ENCODE measurements at regions not wholly inside any gene's neighbourhood (a gene's known extent, or its start where the extent isn't known, plus 50 kb on each side); places are given as distances from the start of the nearest gene placed in this dataset.

DNA sequence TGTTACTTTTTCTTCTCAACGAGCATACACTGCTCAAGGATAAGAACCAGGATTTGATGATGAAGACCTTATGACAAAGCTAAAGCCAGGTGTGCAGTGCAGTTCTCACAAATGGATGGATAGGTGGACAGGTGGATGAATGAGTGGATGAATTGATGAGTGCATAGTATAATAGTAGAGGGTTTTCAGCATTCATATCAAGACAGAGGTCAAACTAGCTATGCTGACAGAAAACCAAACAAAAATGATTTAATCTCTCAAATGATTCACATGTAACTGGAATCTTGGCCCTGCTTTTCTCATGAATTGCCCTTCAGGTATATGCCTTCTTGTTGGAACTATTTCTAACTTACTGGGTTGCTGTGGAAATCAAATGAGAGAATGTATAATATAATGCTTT is 240.9 kb downstream of the BCAT1 start:
- FAIRE-seq (no peak), ATAC-seq (no peak), DNase-seq (ENCODE audit: low read depth in 1 of 2, low spot score in 1 of 2) (no peak)
- ChIA-PET CTCF (no interaction called here), POLR2A (no interaction called here)
- TF ChIP-seq ZSCAN20 (CRISPR knock-in tag; IDR thresholded peaks at IDR 0.05) = no peak
- TF ChIP-seq, protein P1, sequence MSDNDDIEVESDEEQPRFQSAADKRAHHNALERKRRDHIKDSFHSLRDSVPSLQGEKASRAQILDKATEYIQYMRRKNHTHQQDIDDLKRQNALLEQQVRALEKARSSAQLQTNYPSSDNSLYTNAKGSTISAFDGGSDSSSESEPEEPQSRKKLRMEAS (IDR thresholded peaks at IDR 0.05) = no peak
- TF ChIP-seq MYC (IDR thresholded peaks at IDR 0.05; ENCODE audit: borderline replicate concordance, low read length) = no peak
- TF ChIP-seq, protein P2, sequence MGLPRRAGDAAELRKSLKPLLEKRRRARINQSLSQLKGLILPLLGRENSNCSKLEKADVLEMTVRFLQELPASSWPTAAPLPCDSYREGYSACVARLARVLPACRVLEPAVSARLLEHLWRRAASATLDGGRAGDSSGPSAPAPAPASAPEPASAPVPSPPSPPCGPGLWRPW (IDR thresholded peaks at IDR 0.05) = no peak
- TF ChIP-seq, protein P3, sequence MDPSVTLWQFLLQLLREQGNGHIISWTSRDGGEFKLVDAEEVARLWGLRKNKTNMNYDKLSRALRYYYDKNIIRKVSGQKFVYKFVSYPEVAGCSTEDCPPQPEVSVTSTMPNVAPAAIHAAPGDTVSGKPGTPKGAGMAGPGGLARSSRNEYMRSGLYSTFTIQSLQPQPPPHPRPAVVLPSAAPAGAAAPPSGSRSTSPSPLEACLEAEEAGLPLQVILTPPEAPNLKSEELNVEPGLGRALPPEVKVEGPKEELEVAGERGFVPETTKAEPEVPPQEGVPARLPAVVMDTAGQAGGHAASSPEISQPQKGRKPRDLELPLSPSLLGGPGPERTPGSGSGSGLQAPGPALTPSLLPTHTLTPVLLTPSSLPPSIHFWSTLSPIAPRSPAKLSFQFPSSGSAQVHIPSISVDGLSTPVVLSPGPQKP (IDR thresholded peaks at IDR 0.05; ENCODE audit: low read depth, low read length) = no peak
- TF ChIP-seq RAD21 (conservative IDR thresholded peaks at IDR 0.05 in 1 of 2, IDR thresholded peaks at IDR 0.05 in 1 of 2) = no peak
- TF ChIP-seq FOXS1 (CRISPR knock-in tag; IDR thresholded peaks at IDR 0.05) = no peak
- TF ChIP-seq KDM5A (IDR thresholded peaks at IDR 0.05) = no peak
- TF ChIP-seq JUNB (IDR thresholded peaks at IDR 0.05) = no peak
- TF ChIP-seq, protein P4, sequence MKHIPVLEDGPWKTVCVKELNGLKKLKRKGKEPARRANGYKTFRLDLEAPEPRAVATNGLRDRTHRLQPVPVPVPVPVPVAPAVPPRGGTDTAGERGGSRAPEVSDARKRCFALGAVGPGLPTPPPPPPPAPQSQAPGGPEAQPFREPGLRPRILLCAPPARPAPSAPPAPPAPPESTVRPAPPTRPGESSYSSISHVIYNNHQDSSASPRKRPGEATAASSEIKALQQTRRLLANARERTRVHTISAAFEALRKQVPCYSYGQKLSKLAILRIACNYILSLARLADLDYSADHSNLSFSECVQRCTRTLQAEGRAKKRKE (CRISPR knock-in tag; IDR thresholded peaks at IDR 0.05; ENCODE audit: low read depth) = no peak
- TF ChIP-seq HOXA7 (CRISPR knock-in tag; IDR thresholded peaks at IDR 0.05) = no peak
- TF ChIP-seq FOSB (CRISPR knock-in tag; IDR thresholded peaks at IDR 0.05) = no peak
- TF ChIP-seq, protein P5, sequence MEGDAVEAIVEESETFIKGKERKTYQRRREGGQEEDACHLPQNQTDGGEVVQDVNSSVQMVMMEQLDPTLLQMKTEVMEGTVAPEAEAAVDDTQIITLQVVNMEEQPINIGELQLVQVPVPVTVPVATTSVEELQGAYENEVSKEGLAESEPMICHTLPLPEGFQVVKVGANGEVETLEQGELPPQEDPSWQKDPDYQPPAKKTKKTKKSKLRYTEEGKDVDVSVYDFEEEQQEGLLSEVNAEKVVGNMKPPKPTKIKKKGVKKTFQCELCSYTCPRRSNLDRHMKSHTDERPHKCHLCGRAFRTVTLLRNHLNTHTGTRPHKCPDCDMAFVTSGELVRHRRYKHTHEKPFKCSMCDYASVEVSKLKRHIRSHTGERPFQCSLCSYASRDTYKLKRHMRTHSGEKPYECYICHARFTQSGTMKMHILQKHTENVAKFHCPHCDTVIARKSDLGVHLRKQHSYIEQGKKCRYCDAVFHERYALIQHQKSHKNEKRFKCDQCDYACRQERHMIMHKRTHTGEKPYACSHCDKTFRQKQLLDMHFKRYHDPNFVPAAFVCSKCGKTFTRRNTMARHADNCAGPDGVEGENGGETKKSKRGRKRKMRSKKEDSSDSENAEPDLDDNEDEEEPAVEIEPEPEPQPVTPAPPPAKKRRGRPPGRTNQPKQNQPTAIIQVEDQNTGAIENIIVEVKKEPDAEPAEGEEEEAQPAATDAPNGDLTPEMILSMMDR (IDR thresholded peaks at IDR 0.05) = no peak
- no peak for TF ChIP-seq CHD2 (IDR thresholded peaks at IDR 0.05; ENCODE audit: low read length, partially characterized antibody)
- no peak for TF ChIP-seq BHLHE40 (IDR thresholded peaks at IDR 0.05; ENCODE audit: low read depth, low read length)
- TF ChIP-seq RARB (CRISPR knock-in tag; IDR thresholded peaks at IDR 0.05) = no peak
- no peaks in the 10 kb centered on the region for H3K9me3 ChIP-seq
- H3K4me1 ChIP-seq = no peaks in the 10 kb centered on the region
- WGBS (ENCODE audit: missing lambda C conversion rate) = 3% methylated on average over 1 of the region's 1 CpG
- H3K4me3 ChIP-seq = no peak overlapping the region
- no peak overlapping the region for H3K27ac ChIP-seq
- H3K4me2 ChIP-seq = no peak overlapping the region

DNA sequence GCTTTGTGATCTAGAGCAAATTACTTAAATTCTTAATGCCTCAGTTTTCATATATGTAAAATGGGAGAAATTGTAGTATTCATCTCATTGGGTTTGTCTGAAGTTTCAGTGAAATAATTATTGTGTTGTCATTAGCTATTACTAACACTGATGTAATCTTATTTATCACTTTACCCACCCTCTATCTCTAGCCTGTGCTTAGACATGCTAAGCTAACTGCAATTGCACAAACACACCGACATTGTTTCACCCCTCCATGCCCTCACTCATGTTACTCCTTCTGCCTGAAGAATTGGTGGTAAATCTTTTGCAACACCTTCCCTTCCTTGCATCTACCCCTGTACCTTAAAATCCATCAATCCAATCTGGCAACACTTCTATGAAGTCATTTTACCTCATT is 241.6 kb downstream of the BCAT1 start:
- CTCF ChIA-PET = no interaction called here
- TF ChIP-seq, protein P6, sequence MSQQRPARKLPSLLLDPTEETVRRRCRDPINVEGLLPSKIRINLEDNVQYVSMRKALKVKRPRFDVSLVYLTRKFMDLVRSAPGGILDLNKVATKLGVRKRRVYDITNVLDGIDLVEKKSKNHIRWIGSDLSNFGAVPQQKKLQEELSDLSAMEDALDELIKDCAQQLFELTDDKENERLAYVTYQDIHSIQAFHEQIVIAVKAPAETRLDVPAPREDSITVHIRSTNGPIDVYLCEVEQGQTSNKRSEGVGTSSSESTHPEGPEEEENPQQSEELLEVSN (IDR thresholded peaks at IDR 0.05; ENCODE audit: borderline replicate concordance, low read depth) = no peak
- TF ChIP-seq EHMT2 (IDR thresholded peaks at IDR 0.05; ENCODE audit: low read depth) (no peak), ZC3H11A (IDR thresholded peaks at IDR 0.05) (no peak), ZFP36 (IDR thresholded peaks at IDR 0.05; ENCODE audit: borderline replicate concordance, partially characterized antibody) (no peak), ZSCAN20 (CRISPR knock-in tag; IDR thresholded peaks at IDR 0.05) (no peak), BHLHE40 (IDR thresholded peaks at IDR 0.05; ENCODE audit: low read depth, low read length) (no peak), NR3C1 (IDR thresholded peaks at IDR 0.05) (no peak), NPAS2 (CRISPR knock-in tag; IDR thresholded peaks at IDR 0.05; ENCODE audit: borderline replicate concordance) (no peak), MAFK (IDR thresholded peaks at IDR 0.05; ENCODE audit: partially characterized antibody) (no peak), RNF2 (IDR thresholded peaks at IDR 0.05; ENCODE audit: borderline replicate concordance, low read depth) (no peak), NFE2L2 (conservative IDR thresholded peaks at IDR 0.05; ENCODE audit: low read length) (no peak), CBX8 (IDR thresholded peaks at IDR 0.05) (no peak), JUN (IDR thresholded peaks at IDR 0.05) (no peak)
- TF ChIP-seq, protein P5 (IDR thresholded peaks at IDR 0.05) = no peak
- TF ChIP-seq, protein P7, sequence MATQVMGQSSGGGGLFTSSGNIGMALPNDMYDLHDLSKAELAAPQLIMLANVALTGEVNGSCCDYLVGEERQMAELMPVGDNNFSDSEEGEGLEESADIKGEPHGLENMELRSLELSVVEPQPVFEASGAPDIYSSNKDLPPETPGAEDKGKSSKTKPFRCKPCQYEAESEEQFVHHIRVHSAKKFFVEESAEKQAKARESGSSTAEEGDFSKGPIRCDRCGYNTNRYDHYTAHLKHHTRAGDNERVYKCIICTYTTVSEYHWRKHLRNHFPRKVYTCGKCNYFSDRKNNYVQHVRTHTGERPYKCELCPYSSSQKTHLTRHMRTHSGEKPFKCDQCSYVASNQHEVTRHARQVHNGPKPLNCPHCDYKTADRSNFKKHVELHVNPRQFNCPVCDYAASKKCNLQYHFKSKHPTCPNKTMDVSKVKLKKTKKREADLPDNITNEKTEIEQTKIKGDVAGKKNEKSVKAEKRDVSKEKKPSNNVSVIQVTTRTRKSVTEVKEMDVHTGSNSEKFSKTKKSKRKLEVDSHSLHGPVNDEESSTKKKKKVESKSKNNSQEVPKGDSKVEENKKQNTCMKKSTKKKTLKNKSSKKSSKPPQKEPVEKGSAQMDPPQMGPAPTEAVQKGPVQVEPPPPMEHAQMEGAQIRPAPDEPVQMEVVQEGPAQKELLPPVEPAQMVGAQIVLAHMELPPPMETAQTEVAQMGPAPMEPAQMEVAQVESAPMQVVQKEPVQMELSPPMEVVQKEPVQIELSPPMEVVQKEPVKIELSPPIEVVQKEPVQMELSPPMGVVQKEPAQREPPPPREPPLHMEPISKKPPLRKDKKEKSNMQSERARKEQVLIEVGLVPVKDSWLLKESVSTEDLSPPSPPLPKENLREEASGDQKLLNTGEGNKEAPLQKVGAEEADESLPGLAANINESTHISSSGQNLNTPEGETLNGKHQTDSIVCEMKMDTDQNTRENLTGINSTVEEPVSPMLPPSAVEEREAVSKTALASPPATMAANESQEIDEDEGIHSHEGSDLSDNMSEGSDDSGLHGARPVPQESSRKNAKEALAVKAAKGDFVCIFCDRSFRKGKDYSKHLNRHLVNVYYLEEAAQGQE (IDR thresholded peaks at IDR 0.05) = no peak

More for the DNA sequence above, 241.6 kb downstream of the BCAT1 start:
- POLR2A ChIA-PET = no interaction called here
- Histone ChIP-seq H3K9me3 (no peaks in the 10 kb centered on the region), H3K4me3 (no peak overlapping the region), H3K27ac (no peak overlapping the region), H3K4me1 (no peaks in the 10 kb centered on the region), H3K4me2 (no peak overlapping the region)
- WGBS (ENCODE audit: missing lambda C conversion rate) = 0% methylated on average over 1 of the region's 1 CpG
- no peak for DNase-seq (ENCODE audit: low read depth in 1 of 2, low spot score in 1 of 2)
- no peak for FAIRE-seq
- ATAC-seq = no peak
